ENCODE measurements at regions not wholly inside any gene's neighbourhood (a gene's known extent, or its start where the extent isn't known, plus 50 kb on each side); places are given as distances from the start of the nearest gene placed in this dataset.
"Not testable (repeated sequence)": the region's sequence is repeated elsewhere in the genome, so short reads cannot be mapped to it uniquely, and the experiment has no call there.

DNA sequence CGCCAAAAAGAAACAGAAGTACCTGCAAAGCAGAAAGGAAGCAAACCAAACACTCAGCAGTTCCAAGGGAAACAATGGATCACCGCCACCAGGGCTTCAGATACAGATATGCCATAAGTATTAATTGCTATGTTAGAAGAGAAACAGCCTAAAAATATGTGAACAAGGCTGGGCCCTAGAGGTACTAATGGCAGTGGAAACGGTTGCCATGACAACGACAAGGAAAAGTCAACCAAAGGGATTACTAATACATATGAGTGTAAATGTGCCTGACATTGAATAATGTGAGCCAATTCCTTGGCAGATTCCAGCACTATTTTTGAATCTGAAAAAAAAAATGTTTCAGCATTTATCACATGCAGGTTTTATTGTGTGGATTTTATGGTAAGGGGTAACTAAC lies 75.0 kb downstream of the CAVIN4 start:
- H3K27me3 ChIP-seq (ENCODE audit: insufficient read depth, low read length) = no peaks in the 10 kb centered on the region
- H4K20me1 ChIP-seq (ENCODE audit: insufficient read depth, low read length) = no peaks in the 10 kb centered on the region
- no peaks in the 10 kb centered on the region for H3K36me3 ChIP-seq (ENCODE audit: insufficient read depth, low read length)
- H3K4me2 ChIP-seq (ENCODE audit: low read length) = no peak overlapping the region
- TF ChIP-seq, protein P1, sequence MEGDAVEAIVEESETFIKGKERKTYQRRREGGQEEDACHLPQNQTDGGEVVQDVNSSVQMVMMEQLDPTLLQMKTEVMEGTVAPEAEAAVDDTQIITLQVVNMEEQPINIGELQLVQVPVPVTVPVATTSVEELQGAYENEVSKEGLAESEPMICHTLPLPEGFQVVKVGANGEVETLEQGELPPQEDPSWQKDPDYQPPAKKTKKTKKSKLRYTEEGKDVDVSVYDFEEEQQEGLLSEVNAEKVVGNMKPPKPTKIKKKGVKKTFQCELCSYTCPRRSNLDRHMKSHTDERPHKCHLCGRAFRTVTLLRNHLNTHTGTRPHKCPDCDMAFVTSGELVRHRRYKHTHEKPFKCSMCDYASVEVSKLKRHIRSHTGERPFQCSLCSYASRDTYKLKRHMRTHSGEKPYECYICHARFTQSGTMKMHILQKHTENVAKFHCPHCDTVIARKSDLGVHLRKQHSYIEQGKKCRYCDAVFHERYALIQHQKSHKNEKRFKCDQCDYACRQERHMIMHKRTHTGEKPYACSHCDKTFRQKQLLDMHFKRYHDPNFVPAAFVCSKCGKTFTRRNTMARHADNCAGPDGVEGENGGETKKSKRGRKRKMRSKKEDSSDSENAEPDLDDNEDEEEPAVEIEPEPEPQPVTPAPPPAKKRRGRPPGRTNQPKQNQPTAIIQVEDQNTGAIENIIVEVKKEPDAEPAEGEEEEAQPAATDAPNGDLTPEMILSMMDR (IDR thresholded peaks at IDR 0.05; ENCODE audit: low read length) = no peak
- no peak for TF ChIP-seq EZH2 (IDR thresholded peaks at IDR 0.05; ENCODE audit: borderline replicate concordance, low read length)
- no peaks in the 10 kb centered on the region for H3K79me2 ChIP-seq (ENCODE audit: insufficient read depth, low read length)
- peaks cover 2% of the 10 kb centered on the region; the same call in 1 of the 2 replicates for H3K9me3 ChIP-seq (ENCODE audit: low read length)
- H3K9ac ChIP-seq (ENCODE audit: low read length) = no peak overlapping the region
- H3K4me3 ChIP-seq (ENCODE audit: low read depth, low read length, poor library complexity, severe bottlenecking) = no peak overlapping the region
- H3F3A ChIP-seq (ENCODE audit: insufficient read depth, low read length) = no peaks in the 10 kb centered on the region
- H2AFZ ChIP-seq (ENCODE audit: low read length) = no peak overlapping the region
- H3K27ac ChIP-seq (ENCODE audit: low read depth, low read length, poor library complexity, severe bottlenecking) = no peak overlapping the region
- no peaks in the 10 kb centered on the region for H3K9me2 ChIP-seq (ENCODE audit: low read depth, low read length)
- H3K4me1 ChIP-seq (ENCODE audit: insufficient read depth, low read length, severe bottlenecking) = no peaks in the 10 kb centered on the region

GRCh38 chr9:100653643-100654334 lies 75.9 kb downstream of the CAVIN4 start:
- H3K4me3 ChIP-seq (ENCODE audit: low read depth, low read length, poor library complexity, severe bottlenecking) = no peak overlapping the region
- H3K9me2 ChIP-seq (ENCODE audit: low read depth, low read length) = no peaks in the 10 kb centered on the region
- no peaks in the 10 kb centered on the region for H3F3A ChIP-seq (ENCODE audit: insufficient read depth, low read length)
- no peak overlapping the region for H3K4me2 ChIP-seq (ENCODE audit: low read length)
- TF ChIP-seq, protein P1 (IDR thresholded peaks at IDR 0.05; ENCODE audit: low read length) = no peak
- no peak for TF ChIP-seq EZH2 (IDR thresholded peaks at IDR 0.05; ENCODE audit: borderline replicate concordance, low read length)
- no peak overlapping the region for H2AFZ ChIP-seq (ENCODE audit: low read length)
- no peak overlapping the region for H3K9ac ChIP-seq (ENCODE audit: low read length)
- H3K27me3 ChIP-seq (ENCODE audit: insufficient read depth, low read length) = no peaks in the 10 kb centered on the region
- H3K9me3 ChIP-seq (ENCODE audit: low read length) = peaks cover 2% of the 10 kb centered on the region; the same call in 1 of the 2 replicates
- no peak overlapping the region for H3K27ac ChIP-seq (ENCODE audit: low read depth, low read length, poor library complexity, severe bottlenecking)
- H4K20me1 ChIP-seq (ENCODE audit: insufficient read depth, low read length) = no peaks in the 10 kb centered on the region
- no peaks in the 10 kb centered on the region for H3K36me3 ChIP-seq (ENCODE audit: insufficient read depth, low read length)
- H3K79me2 ChIP-seq (ENCODE audit: insufficient read depth, low read length) = no peaks in the 10 kb centered on the region
- no peaks in the 10 kb centered on the region for H3K4me1 ChIP-seq (ENCODE audit: insufficient read depth, low read length, severe bottlenecking)

- not testable (repeated sequence) for H3K4me1 ChIP-seq (ENCODE audit: insufficient read depth, low read length, severe bottlenecking); H3K4me2 ChIP-seq (ENCODE audit: low read length); H3K4me3 ChIP-seq (ENCODE audit: low read depth, low read length, poor library complexity, severe bottlenecking); H3K27ac ChIP-seq (ENCODE audit: low read depth, low read length, poor library complexity, severe bottlenecking); H3K9ac ChIP-seq (ENCODE audit: low read length); H2AFZ ChIP-seq (ENCODE audit: low read length); H3K9me3 ChIP-seq (ENCODE audit: low read length); H4K20me1 ChIP-seq (ENCODE audit: insufficient read depth, low read length); H3K79me2 ChIP-seq (ENCODE audit: insufficient read depth, low read length); H3K27me3 ChIP-seq (ENCODE audit: insufficient read depth, low read length); H3F3A ChIP-seq (ENCODE audit: insufficient read depth, low read length); H3K36me3 ChIP-seq (ENCODE audit: insufficient read depth, low read length); H3K9me2 ChIP-seq (ENCODE audit: low read depth, low read length)
Measured at GRCh38 chr9:100656851-100657250, 79.0 kb downstream of the CAVIN4 start.

DNA sequence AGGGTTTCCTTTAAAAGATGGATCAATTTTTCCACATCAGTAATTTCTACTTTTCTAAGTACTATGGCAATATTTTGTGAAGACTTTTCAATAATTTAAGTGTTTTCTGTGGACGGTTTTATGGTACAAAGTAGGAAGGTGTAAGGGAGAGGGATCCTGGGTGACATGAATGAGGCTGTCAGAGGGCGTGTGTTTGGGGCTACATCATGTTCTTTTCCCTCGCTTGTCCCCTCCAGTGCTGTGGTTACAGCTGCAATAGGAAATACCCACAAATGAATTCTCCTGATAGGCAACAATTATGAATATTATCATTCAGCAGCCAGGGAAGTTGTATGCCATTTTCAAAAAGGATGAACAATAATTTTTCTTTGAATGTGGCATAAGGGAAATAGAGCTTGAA lies 83.8 kb downstream of the CAVIN4 start:
- no peaks in the 10 kb centered on the region for H3K9me3 ChIP-seq (ENCODE audit: low read length)
- H3K79me2 ChIP-seq (ENCODE audit: insufficient read depth, low read length) = no peaks in the 10 kb centered on the region
- H3K27me3 ChIP-seq (ENCODE audit: insufficient read depth, low read length) = no peaks in the 10 kb centered on the region
- no peak overlapping the region for H3K27ac ChIP-seq (ENCODE audit: low read depth, low read length, poor library complexity, severe bottlenecking)
- H4K20me1 ChIP-seq (ENCODE audit: insufficient read depth, low read length) = no peaks in the 10 kb centered on the region
- H3K4me1 ChIP-seq (ENCODE audit: insufficient read depth, low read length, severe bottlenecking) = no peaks in the 10 kb centered on the region
- no peaks in the 10 kb centered on the region for H3K9me2 ChIP-seq (ENCODE audit: low read depth, low read length)
- no peaks in the 10 kb centered on the region for H3F3A ChIP-seq (ENCODE audit: insufficient read depth, low read length)
- H3K9ac ChIP-seq (ENCODE audit: low read length) = no peak overlapping the region
- H3K4me3 ChIP-seq (ENCODE audit: low read depth, low read length, poor library complexity, severe bottlenecking) = no peak overlapping the region
- TF ChIP-seq EZH2 (IDR thresholded peaks at IDR 0.05; ENCODE audit: borderline replicate concordance, low read length) = no peak
- TF ChIP-seq, protein P1 (IDR thresholded peaks at IDR 0.05; ENCODE audit: low read length) = no peak
- no peaks in the 10 kb centered on the region for H3K36me3 ChIP-seq (ENCODE audit: insufficient read depth, low read length)
- no peak overlapping the region for H2AFZ ChIP-seq (ENCODE audit: low read length)
- no peak overlapping the region for H3K4me2 ChIP-seq (ENCODE audit: low read length)
